ENCODE measurements at regions not wholly inside any gene's neighbourhood (a gene's known extent, or its start where the extent isn't known, plus 50 kb on each side); places are given as distances from the start of the nearest gene placed in this dataset.
"Not testable (repeated sequence)": the region's sequence is repeated elsewhere in the genome, so short reads cannot be mapped to it uniquely, and the experiment has no call there.

DNA sequence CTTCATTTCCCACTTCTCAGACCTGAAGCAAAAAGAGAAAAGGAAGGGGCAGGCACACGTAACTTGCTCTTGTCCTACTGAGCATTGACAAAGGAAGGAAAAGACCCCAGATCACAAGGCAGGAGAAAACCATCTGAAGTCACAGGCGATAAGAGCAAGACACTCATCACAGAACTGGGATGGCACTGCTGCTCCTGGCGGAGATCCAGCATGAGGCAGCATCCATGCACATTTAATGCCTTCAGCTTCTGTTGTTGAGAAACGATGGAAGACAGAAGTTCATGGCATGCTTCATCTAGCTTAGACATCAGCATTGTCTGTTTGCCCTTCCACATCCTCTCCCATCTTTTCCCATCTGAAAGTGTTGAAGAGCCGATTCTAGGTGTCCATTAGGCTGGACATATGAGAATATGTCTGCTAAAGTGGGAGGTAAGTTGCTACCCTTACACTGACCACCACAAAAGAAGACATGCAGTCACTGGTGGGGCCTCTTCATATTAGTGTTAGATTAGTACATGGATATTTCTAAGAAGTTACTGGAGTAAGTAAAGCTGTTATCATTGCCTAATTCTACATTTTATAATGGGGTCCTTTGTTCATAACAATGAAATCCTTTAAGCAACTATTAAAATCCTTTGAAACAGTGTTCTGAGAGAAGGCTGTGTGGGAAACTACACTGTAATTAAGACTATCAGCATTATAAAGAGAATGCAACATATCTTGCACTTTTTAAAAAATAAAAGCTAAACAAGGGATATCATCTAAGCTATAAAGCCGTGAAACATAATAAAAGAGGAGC is 618.5 kb downstream of the C6orf118 start:
- DNase-seq = no peak

DNA sequence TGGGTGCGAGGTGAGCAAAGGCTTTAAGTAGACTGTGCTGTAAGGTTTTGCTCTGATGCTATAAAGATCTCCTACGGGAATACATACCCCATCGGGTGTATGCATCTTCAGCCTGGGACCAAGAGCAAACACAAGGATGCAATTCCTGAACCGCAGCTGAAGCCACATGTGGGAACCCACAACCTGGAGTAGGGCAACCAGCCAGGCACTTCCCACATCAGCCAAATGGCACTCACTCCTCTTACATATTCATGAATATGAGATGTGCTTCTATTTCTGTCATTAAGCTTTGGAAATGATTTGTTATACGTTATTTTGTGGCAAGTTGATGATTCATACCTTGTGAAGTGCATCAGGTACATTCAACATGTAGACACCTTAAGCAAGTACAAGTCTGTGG is 619.2 kb downstream of the C6orf118 start:
- no peak for DNase-seq

DNA sequence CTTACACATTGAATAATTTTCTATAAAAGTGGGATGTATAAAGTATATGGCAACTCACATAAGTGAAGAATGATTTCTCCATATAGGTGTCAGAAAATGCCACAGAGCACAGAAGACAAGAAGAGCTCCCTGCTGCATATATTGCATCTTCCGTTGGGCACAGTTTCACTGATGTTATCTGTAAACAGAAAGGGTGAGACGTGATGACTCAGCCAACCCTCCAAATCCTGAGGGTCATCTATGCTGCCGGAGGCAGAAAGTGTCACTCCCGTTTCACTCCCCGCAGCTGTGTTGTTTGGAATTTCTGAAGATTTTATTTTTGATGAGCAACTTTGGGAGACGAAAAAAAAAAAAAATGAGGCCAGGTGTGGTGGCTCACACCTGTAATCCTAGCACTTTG is 644.1 kb downstream of the C6orf118 start:
- DNase-seq = no peak

DNA sequence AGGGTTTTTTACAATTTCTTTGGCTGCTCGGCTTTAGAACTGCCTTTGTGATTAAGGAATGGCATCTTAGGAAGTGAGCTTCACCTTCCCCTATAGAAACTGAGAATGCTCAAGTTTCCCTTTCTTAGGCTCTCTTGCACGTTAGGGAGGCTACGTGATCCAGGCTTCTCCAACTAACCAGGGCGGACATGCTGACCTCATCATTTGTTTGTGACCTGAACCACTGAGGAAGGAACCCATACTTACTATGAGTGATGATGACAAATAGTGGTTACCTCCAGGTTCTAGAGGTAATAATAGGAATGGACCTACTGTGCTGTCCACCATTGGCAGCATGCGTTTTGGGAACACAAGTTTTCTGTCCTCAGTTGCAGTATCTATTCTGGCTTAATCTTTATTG is 645.8 kb downstream of the C6orf118 start:
- DNase-seq = no peak

DNA sequence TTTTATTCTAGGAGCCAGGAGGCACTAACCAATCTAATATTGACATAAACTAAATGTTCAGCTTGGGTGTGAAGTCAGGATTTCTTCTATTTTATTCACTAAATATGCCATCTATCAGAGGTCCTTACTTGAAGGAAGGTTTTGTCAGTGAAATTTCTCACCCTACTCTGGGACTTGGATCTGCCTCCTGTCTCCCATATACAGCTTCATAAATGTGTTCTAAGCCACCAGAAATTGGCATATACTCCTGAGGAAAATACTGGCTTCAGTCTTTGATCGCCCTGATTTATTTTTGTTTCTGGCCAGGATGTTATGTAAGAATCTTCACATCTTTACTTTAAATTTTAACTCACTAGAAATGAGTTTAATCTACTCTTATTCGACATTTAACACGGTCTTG is 647.7 kb downstream of the C6orf118 start:
- DNase-seq = no peak

DNA sequence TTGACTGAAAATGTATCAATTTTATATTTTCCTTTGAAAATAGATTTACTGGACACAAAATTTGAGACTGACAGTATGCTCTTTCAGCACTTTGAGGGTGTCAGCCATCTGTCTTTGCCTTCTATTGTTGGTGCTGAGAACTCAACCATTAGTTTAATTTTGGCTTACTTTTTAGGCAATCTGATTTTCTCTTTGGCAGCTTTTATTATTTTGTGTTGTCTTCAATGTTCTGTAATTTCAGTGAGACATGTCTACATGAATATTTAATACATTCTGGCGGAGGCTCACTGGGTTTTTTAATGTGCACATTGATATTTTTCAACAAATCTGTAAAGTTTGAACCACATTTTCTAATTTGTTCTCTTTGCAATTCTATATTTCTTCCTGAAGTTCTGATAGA is 648.6 kb downstream of the C6orf118 start:
- no peak for DNase-seq

DNA sequence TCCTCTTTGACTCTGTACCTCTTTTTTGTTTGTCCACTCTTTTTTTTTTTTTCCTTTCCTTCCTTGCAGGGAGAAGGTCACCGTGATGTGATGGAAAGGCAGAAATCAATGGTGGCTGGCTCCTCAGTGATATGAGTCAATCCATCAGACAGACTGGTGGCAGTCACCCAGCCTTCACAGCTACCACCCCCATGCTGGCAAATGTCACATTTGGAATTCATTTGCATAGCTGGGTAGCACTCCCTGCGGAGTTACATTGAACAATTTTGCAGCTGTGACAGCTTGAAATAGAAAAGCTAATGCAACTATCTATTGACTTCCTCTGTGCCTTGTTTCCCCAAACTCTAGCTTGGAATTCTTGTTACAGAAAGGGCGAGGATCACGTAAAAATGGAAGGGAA is 668.4 kb downstream of the C6orf118 start:
- DNase-seq = no peak

DNA sequence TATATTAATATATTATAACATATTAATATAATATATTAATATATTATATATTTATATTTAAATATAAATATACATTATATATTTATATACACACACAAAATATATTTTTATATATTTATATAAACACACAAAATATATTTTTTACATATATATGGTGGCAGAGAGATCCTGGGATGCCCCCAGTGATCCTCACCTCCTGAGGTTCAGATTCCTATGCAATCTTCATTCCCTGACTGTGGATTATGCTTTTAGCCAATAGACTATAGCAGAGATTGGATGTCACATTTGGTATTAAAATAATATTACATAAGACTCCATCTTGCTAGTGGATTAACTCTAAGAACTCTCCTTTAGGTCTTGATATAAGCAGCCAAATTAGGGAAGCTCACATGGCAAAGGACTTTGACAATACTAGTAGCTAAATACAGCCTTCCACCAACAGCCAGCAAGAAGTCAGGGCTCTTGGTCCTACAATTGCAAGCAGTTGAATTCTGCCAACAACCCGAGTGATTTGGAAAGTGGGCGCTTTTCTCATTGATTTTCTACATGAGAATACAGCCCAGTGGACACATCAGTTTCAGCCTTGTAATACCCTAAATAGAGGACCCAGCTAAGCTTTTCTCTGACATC is 681.0 kb downstream of the C6orf118 start:
- no peak for DNase-seq

DNA sequence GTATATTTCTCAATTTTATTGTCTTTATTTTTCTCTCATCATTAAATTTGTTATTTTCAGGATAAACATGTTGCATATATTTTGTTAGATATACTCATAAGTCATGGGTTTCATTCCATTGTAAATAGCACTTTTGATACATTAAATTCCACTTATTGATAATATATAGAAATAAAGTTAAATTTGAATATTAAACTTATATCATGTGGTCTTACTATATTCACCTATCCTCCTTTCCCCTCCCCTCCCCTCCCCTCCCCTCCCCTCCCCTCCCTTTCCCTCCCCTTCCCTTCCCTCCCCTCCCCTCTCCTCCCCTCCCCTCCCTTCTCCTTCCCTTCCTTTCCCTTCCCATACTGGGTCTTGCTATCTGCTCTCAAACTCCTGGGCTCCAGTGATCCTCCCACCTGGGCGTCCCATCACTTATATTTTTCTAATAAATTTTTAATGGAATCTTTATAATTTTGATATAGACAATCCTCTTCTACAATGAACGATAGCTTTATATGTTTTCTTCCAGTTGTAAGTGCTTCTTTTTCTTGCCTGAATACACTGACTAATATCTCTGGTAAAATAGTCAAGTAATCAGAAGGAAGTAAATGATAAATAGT is 692.4 kb downstream of the C6orf118 start:
- no peak for DNase-seq

DNA sequence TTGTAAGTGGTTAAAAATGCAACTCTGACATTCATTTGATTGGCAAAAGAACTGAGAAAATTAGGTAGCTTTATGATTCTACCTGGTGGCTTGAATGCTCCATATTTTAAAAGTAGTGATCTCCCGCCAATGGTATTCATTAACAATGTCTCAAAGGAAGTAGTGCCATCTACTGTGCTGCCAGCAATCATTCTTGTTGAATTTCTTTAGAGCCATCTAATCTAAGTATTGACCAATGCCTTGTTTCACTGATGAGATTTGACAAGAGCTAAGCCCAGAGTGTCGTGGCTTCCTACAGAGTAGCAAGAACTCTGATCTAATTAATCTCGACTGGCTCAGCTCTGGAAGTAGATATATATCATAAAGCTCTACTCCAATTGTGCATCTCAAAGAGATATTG is 696.7 kb downstream of the C6orf118 start:
- DNase-seq = no peak

DNA sequence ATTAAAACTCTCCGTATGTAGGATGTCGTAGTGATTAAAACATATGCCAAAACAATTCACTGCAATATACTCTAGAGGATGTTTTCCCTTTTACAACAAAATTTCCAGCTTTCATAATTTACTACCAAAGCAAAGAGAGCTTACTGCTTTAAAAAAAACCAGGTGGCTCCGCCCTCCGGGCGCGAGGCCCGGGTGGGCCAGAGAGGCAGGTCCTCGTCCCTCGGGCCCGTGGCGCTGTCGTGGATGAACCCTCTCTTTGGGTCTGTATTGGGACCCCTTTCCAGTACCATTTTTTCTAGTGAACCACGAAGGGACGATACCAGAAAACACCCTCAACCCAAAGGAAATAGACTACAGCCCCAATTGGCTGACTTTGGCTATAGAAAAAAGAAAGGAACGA is 698.5 kb downstream of the C6orf118 start:
- DNase-seq = not testable (repeated sequence)

DNA sequence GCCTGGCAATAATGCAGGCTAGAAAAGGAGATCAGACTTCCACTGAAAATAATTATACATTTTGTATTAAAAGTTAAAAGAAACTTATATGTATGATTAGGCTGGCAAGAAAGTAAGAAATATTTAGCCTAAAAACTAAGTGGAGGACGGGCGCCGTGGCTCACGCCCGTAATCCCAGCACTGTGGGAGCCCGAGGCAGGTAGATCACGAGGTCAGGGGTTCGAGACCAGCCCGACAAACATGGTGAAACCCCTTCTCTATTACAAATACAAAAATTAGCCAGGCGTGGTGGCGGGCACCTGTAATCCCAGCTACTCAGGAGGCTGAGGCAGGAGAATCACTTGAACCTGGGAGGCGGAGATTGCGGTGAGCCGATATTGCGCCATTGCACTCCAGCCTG is 707.0 kb downstream of the C6orf118 start:
- DNase-seq = not testable (repeated sequence)

DNA sequence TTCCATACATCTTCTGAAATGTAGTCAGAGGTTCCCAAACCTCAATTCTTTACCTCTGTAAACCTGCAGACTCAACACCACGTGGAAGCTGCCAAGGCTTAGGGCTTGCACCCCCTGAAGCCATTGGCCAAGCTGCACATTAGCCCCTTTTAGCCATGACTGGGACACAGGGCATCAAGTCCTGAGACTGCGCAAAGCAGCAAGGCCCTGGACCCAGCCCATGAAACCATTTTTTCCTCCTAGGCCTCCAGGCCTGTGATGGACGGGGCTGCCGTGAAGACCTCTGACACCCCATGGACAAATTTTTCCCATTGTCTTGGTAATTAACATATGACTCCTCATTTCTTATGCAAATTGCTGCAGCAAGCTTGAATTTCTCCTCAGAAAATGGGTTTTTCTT is 727.8 kb downstream of the C6orf118 start:
- DNase-seq = no peak

DNA sequence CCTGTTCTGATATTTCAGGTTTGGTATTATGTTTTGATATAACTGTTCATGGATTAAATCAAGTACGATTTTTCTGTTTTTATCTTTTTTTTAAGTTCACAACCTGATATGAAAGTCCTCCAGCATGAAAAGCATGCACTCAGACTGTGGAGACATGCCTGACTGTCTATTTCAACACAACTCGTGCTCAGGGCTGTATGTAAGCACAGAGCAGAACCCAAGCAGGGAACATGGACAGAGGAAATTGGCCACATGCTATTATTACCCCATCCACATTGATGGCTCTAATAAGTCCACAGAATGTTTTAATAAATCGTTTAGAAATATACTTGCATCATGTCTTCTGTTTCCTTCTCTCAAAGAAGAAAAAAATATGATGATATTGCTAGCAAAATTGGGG is 730.4 kb downstream of the C6orf118 start:
- no peak for DNase-seq

DNA sequence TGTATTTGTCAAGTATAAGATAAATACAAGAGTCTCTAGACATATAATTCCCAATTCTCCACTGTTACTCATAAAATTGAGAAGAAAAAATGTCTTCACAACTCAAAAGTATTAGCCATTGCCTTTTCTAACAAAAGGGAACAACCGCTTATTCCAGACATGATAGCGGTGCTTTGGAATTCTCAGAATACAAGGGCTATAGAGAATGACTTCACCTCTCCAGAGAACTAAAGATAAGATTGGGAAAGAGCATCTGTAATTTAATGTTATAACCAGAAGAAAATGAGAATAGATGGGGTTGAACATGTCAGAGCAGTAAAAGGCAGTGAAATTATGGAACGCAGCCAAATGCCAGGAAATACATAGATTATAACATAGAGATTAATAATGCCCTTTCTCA is 730.8 kb downstream of the C6orf118 start:
- DNase-seq = no peak

DNA sequence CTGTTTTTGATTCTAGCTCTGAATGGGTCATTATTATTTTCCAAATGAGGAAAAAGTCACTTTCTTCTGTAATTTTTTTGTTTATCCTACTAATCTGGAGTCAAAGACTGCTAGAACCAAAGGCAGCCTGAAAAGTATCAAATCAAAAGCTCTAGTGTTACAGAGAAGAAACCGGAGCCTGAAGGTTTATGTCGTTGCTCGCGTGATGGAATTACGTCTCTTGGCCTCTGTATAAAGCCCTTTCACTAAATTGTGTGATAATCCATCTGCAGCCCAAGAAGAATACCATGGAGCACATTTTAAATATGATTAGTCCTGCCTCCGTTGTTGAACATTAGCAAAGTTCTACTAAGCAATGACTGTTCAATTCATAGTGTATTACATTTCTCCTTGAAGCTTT is 738.6 kb downstream of the C6orf118 start:
- DNase-seq = no peak

DNA sequence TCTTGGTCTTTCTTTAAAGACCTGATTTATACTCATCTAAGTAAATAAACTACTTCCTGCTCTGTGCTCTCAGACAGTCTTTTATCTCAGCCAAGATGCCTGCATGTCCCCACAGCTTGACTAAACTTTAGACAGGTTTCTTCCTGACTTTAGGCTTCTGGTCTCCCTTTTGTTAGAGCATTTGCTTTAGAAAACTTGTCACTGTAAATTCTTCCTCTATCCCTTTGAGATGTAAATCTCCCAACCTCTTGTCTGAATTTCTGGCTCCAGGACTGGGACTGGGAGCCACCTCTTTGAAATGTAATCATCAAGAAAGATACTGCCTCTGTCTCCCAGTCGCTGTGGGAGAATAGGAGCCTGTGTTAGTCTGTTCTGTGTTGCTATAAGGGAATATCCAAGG is 739.9 kb downstream of the C6orf118 start:
- DNase-seq = no peak

DNA sequence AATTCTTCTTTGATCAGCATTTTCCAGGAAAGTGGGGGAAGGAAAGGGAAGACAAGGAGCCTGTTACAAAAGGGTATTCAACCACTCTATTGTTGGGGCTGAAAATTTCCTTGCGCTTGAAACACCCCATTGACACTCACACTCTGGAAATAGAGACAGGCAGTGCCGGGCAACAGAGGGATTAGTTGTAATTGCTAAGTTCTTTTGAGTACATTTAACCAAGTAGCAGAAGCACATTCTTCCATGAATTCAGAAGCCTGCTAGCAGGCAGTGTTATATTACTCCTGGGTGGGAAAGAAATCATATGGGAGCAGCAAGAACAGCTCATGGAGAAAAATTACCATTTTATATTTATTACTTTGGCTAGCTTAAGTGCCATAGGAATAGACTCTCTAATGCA is 745.5 kb downstream of the C6orf118 start:
- DNase-seq = no peak

DNA sequence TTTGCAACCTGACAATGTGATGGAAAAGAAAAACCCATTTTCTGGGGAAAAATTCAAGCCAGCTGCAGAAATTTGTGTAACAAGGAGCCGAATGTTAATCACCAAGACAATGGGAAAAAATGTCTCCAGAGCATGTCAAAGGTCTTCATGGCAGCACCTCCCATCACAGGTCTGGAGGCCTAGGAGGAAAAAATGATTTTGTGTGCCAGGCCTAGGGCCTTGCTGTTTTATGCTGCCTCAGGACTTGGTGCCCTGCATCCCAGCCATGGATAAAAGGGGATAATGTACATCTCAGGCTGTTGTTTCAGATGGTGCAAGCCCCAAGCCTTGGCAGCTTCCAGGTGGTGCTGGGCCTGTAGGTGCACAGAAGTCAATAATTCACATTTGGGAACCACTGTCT is 747.7 kb downstream of the C6orf118 start:
- DNase-seq = no peak

DNA sequence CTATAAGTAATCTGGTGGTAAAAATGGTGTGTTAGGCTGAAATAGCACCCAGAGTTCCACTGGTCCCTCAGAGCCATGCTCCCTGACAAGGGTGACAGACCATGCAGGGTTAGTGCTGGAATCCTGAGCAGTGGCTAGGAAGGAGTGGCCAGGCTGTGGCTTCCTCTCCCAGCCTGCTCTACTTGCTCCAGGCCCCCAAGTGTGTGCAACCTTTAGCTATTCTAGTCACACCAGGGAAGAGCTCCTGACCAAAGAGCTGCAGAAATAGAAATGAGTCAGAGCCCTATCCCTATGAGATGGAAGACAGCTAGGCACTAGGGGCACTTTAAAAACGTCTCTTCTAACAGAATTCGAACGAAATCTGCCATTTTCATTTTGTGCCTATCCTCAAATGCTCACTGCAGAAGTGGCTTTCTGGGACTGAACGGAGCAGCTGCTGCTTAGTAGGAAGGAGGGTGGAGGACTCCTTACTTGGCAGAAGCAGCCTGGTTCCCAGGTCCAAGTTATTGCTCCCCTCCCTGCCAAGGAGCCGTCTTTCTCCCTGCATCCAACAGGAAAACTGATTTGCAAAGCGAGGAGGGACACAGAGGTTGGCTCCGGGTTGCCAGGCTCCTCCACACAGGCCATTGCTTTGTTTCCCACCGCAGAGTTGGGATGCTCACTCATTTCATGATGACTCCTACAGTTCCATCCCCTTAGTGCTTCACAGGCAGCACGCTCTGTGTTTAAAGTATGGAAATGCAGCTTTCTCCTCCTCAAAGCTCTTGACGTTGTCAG is 754.5 kb downstream of the C6orf118 start:
- no peak for DNase-seq

DNA sequence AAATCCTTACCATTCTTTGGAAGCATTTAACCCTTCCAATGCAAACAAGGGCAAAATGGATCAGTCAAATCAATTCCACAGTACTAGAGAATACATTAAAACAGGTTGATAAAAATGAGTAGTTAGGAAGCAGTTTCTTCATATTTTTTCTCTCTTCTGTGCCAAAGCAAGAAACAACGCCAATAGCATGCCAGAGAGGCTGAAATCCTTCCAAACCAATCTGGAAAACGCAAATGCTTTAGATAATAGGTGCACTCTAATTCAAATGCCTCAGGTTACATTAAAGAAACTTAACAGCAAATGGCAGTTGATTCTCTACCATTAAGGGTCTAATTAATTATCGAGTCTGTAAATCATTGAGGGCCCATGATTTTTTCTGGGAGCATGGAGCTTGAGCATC is 755.2 kb downstream of the C6orf118 start:
- no peak for DNase-seq

DNA sequence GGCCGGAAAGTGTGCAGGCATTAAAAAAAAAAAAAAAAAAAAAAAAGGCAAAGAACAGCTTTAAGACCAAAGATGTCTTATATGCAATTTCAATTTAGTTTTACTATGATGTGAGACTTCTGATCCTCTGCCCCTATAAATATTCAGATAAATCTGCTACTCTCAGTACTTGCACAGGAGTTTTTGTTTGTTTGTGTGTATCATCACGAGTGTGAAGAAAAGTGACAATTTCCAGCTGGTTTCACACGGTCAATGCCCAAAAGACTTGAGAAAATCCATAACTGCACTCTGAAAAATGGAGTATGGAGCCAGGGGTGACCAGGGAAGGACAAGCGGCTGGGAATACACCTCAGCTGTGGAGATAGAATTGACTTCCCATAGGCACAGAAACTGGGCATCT is 757.7 kb downstream of the C6orf118 start:
- DNase-seq = no peak

DNA sequence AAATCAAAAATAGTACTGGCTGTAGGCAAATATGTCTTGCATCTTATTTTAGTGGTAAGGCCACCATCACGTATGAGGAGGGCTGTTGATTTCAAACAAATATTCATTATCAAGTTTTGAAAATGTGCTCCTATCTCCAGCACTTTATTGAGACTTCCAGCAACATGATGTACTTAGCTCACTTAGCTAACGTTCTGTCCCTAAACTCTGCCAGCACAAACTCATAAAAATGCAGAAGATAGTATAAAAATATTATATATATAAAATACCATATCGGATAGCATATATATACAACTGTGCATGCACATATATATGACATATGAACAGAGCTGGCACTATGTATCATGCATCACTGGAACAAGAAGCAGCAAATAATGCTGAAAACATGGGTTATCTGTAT is 762.3 kb downstream of the C6orf118 start:
- no peak for DNase-seq

DNA sequence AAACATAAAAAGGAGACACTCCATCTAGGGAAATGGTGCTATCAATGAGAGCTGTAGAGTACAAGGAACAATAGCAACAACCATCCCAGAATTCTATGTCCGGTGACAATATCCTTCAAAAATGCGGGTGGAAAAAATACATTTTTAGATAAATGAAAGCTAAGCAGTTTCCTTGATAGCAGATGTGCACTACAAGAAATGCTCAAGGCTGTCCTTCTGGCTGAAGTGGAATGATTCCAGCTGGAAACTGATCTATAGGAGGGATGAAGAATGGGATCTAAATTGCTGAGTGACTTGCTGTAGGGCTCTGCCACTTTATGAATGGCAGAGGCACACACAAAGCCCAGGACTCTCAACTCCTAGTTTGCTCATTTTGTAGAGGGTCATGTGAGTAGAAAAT is 763.1 kb downstream of the C6orf118 start:
- DNase-seq = no peak
